DMS153 (cell line): ENCODE measurements at regions not wholly inside any gene's neighbourhood (a gene's known extent, or its start where the extent isn't known, plus 50 kb on each side); places are given as distances from the start of the nearest gene placed in this dataset.

Source experiments
- DNase-seq: peaks from one replicate; lab custom pipeline; 2025; lab: John Stamatoyannopoulos, UW

DNA sequence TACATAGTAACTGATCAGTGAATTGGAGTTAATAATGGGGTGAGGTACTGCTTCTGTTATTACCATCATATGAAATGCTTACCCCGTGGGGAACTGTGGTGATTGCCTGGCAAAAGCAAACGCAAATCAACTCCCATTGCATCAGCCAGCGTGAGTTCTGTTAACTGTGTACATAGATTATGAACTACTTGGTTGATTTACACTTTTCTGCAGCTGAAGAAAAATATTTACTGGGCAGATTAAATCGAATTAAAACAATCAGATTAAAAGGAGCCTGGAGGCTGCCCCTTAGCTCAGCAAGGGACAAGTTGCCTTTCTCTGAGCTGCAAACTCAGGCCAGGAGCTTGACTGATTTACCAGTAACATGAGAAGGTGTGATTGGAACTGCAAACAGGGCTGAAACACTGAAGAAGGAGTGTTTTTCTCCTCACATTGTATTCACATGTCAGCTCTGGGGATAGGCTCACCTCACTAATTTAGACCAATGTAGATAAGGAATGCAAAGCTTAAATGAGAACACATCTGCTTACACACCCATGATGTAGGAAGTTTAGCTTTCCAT is 220.1 kb downstream of the OSR1 start:
- peak; percentile 3 for DNase-seq

DNA sequence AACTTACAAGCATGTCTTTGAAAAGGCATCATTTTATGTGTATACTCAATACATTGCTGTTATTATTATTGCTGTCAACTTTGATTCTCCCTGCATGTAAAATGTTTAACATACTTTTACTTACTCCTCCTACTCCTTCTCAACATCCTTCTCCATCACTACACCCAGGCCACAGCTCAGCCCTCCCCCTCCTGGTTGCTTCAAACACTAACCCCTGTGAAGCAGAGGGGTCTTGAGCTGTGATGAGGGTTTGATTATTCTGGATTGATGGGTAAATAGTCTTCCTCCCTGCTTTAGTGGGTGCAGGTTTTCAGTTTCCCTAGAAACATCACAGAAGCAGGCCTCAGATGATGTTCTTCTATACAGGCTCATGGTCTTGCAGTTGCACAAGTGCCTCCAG is 221.0 kb downstream of the OSR1 start:
- no peak for DNase-seq

DNA sequence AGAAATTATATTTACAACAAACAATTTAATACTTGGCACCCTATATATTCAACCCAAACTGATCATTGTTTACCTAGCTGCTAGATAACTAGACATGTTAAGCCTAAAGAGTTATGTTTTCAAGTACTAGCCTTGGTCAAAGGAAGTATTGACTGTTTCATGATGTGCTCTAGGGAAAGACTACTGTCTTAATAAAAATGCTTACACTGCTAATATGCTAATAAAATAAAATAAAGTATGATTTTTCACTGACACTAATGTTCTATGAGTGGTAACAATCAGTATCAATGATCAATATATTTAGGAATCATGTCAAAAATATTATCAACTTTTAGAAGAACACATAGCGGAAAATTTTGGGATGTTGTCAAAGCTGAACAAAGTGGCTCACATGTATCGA is 225.5 kb downstream of the OSR1 start:
- DNase-seq, result no peak

DNA sequence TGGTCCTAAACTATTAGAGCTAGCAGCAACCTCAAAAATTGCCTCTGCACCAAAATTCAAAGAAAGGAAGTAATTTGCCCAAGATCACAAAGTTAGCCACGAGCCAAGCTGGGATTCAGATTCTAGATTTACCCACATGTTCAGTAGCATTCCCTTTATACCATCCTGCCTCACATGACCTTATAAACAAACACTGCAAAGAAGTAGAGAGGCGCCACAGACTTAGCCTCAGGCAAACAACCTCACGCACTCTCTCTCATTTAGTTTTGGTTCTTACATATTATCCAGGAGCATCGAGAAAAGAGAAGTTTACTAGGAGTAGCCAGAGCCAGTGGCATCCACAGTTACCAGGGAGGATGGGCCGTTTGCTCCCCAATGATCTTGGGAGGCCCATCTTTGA is 226.6 kb downstream of the OSR1 start:
- DNase-seq, result no peak

DNA sequence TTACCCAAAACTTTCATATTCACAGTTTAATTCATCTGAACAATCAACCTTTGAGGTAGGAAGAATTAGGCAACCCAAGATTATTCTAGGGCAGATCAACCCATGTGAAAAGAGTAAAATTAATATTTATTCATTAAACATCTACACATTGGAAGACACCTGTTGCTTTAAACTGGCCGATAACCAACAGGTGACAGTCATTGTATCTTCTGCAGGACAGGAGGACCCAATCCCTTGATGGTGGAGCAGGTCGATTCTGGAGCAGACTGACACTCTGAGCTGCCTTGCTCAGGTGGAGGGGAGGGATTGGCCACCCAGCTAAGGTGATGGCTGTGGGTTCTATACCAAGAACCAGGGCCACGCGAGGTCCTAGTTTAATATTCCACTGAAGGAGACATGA is 230.3 kb downstream of the OSR1 start:
- no peak for DNase-seq

DNA sequence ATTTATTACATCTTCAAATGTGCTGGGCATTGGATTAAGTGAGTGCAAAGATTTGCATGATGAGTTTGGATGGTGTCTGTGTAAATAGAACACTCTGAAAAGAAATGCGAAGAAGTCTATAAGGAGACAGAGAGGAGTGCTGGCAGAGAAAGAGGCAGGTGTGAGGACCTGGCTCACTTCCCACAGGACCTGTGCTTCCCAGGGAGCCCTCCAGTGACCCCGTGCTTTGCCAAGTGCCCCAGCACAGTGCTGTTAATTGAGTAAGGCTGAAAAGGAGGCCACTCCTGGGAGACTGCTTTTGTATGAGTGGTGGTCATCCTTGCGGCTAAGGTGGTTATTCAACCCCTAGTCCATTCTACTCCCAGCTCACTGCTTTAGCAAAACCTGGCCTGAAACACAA is 230.8 kb downstream of the OSR1 start:
- no peak for DNase-seq

DNA sequence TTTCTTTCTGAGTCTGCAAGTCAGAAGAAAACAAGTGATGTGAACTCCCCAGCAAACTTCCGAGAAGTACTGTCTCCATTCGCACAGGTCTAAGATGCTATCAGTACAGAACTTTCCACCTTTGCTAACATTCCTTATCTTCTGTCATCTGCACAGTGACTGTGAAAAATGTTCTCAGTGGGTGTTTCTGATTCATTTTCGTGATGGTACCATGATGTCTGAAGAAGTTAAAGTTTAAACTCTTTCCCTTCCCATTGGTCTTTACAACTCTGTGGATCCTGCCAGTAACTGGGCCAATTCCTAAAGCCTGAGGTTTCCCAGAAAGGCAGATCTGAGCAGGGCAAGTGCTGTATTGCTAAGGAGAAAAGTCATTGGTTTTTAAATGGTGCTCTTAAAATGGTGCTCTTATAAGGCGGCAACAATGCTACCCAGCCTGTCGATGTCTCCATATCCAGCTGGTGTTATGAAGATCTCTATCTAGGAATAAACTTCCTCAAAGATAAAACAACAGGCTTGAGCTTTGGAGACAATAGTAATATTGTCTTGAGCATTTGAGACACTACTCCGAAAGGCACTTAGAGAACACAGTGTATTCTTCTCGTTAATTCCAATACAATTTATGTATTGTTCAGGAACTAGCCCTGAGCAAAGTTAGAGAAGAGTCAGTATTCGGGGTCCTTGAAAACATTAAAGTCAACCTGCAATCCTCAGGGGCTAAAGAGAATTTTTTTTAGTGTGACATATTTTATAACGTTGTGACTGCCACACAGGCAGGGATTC is 232.3 kb downstream of the OSR1 start:
- DNase-seq, result no peak

DNA sequence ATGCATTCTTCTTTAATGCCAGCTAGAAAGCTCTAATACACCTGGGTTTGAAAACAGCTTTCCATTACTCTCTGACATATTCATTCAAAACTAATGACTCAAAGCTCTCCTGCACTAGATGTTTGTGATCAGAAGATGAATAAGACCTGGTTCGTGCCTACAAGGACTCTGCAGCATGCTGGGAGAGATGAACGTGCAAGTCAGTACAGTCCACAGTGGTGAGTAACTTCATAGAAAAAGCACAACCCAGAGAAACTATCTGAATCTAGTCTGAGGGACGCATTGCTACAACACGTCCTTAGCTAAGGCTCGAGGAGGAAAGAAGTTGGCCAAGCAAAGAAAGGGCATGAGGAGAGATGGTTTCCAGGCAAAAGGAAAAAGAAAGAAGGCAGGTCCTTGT is 234.3 kb downstream of the OSR1 start:
- no peak for DNase-seq

DNA sequence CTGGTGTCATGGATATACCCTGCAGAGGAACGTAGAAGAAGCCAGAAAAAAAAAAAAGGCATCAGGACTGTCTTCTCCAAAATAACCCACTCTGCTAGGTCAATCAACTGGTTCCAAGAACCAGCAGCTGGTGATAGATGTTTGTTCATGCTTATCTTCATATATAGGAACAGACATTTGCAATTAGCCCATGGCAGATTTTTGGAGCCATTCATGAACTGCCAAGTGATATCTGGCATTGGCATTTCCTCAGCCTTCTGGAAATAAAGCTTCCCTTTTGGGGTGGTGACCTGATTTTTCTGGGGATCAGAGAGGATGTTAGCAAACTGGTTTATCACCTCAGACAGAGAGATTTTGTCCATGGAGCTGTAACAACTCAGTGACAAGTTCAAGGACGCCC is 234.9 kb downstream of the OSR1 start:
- no peak for DNase-seq

DNA sequence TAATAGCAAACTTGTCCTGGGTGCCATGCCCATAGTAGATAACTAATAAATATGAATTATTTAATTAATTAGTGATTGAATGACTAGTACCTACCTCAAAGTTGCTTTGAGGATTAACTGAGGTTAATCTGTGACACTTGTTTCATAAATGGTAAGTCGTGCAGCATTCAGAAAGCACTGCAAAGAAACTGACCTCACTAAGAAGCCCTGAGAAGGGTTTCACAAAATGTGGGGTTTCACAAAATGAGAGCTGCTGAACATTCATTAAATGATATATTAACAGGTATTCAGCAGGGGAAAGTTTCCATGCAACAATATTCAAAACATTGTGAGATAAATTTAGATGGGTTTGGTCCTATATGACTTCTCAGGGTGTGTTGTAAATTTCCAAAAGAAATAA is 236.2 kb downstream of the OSR1 start:
- DNase-seq, result no peak

DNA sequence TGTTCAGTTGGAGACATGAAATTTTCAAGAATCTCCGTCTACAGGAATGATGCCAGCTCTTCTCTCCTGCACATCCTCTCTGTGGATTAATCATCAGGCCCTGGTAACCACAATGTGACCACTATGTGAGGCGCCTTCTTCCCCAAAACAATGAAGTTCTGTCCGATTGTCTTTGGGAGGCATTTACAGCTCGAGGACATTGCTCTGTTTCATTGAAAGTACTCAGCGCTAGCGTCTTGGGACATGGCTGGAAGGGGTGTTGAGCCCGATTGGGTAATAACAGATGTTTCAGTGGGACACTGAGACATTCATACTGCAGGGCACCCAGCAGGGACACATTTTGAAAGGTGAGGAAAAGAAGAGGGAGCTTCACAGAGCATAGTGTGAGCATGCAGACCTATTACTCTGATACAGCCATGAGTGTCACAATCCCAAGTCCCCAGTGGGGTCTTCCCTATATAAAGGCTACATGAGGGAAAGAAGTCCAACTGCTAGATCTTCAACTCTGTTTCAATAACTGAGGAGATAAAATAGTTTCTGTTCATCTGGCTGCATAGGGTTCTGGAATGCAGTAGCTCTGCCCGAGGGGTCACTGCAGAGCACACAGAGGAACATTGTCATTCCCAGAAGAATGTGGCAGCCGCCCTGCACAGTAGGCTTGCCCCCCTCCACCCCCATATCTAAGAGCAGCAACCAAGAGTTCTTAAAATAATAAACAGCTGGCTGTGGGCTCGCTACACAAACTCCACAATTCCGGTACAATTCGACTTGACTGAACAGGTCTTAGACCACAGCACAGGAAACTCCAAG is 237.3 kb downstream of the OSR1 start:
- DNase-seq, result no peak

DNA sequence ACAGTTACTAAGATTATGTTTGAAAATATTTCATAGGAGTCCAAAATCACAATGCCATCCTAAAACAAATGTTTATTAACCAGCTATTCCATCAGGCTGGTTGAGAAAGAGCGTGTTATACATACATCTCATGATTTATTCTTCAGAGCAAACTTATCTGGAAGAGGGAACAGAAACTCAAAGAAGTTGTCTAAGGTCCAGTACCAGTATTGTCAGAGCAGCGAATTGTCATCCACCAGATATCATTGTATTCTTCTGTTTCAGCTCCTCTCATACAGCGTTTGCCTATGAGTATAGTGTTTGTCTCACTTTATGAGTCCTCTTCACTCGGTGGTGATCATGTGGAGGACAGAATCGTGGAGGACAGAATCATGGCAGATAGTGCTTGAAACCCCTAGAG is 238.2 kb downstream of the OSR1 start:
- DNase-seq, result no peak

DNA sequence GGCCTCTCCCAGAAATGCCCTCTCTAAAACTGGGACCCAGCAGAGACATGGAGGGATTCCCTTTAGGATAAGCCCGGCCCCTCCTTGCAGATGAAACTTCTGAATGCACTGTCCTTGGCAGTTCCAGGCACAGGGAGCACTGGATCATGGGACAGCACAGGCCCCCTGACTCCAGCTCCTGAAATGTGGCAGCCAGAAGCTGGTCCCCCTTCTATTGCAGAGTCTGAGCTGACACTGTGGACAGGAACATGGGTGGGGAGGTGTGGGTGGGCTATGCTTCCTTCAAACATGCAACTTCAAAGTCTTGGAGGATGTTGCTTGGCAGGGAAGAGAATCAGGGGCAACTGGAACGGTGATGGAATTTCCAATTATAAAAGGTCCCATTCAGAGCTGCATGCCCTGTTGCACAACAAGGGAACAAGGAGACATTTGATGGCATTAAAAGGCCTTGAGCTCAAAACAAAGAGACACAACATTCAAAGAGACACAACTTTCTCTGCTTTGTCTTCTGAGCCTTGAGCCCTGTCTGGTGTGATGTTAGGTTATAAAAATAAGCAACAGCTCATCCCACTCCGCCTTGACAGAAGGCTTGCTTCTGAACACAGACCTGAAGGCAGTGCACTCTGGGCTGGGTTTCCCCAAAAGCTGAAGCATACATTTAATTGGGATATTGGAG is 239.0 kb downstream of the OSR1 start:
- no peak for DNase-seq

DNA sequence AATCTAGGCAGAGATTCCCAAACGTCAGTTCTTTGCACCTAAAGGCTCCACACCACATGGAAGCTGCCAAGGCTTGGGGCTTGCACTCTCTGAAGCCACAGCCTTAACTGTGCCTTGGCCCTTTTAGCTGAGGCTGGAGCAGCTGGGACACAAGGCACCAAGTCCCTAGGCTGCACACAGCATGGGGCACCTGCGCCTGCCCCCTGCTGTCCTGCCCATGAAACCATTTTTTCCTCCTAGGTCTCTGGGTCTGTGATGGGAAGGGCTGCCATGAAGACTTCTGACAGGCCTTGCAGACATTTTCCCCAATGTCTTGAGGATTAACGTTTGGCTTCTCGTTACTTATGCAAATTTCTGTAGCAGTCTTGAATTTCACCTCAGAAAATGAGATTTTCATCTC is 241.5 kb downstream of the OSR1 start:
- no peak for DNase-seq

DNA sequence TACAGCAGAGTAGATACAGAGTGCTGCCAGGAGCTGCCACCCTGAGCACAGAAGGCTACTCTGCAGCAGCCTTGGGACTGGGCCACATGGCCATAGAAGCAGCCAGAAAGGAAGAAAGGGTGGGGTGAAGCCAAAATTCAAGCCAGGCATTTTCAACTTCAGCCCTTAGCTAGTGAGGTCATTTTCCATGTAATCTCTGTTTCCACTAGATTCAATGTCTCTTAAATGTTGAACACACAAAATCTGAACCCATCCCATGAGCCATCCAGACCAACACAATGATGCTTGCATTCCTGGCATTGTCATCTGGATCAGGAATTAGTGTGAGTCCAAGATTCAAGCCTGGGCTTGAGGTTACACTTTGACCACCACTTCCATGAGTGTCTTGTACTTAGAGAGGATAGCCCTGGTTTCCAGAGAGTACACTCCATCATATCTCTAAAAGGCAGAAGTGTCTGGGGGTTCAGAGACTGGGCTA is 243.6 kb downstream of the OSR1 start:
- DNase-seq, result no peak

DNA sequence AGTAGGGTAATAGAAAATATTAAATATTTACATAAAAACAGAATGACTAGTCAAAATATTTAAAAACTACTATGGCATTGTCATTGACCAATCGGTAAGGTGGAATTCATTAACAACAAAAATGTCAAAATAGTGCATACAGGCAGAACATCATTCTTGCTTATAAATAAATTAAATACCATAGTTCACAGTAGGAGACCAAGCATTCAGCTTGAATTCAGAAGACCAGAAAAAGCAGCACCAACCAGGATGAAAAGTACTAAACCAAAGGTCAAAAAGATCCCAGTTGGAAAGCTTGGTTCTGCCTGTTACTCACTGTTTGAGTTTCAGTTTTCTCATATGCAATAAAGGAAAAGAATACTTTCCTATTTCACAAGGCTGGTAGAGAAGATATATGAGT is 244.3 kb downstream of the OSR1 start:
- no peak for DNase-seq

DNA sequence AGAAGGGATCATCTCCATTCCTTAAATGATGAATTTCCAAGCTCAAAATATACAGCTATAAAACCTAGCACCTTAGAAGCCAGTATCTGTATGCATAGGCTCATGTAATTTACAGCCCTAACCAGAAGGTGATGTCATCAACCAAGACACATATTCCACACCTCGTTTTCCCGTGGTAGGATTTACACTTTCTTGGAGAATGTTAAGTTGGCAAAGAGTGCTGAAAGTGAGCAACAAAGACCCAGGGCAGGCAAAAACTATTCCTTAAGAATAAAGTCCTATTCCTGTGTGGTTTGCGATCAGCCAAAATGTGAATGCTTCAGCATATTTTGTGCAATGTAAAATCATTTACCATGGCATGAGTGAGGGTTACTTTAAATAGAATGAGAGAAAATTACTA is 247.1 kb downstream of the OSR1 start:
- DNase-seq, result no peak

DNA sequence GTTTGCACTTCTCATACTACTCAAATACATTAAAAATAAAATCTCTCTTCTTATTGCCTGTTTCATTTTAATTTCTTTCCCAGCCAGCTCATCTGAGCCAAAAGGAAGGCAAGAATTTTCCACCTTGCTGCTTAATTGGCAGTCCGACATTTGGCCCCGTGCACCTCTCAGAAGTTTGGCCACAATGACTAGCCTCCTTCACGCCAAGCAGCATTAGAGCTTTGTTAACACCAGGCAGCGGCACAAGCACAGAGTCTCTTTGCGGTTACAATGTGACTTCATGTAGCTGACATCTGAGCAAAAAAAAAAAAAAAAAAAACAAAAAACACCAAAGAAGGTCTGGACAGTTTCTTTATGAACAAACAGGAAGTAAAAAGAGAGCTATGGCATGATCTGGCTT is 248.9 kb downstream of the OSR1 start:
- DNase-seq, result no peak

DNA sequence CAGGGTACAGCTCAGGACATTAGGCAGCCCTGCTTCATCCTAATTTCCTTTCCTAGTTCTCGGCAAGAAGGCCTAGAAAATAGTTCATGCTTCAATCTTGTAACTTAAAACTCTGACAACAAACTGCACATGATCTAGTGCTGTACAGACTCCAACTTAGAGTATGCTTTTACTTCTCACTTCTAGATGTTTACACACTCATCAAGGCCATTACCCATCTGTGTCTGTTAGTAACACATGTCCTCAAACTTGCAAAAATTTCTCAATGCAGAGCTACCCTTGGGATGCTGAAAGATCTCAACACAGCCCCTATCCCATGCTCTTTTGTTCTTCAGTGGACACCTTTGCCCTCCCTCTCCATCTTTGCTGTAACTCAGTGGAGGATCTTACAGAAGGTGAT is 252.0 kb downstream of the OSR1 start:
- DNase-seq, result no peak

DNA sequence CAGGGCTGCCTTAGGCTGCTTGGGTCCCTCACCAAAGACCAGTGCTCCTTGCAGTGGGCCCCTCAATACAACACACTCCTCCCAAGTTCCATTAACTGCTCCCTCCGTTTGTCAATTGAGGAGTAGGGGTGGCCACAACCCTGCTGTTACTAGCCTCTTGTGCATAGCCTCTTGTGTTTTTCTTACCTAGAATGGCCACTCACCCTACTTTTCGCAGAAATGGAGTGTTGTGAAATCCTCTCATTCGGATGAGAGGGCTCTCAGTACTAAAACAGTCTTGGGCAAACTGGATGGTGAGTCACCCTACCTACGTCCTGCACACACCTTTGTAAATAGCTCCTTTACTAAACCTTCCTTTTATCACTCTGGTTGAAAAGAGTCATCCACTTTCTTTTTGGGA is 253.9 kb downstream of the OSR1 start:
- DNase-seq, result no peak

DNA sequence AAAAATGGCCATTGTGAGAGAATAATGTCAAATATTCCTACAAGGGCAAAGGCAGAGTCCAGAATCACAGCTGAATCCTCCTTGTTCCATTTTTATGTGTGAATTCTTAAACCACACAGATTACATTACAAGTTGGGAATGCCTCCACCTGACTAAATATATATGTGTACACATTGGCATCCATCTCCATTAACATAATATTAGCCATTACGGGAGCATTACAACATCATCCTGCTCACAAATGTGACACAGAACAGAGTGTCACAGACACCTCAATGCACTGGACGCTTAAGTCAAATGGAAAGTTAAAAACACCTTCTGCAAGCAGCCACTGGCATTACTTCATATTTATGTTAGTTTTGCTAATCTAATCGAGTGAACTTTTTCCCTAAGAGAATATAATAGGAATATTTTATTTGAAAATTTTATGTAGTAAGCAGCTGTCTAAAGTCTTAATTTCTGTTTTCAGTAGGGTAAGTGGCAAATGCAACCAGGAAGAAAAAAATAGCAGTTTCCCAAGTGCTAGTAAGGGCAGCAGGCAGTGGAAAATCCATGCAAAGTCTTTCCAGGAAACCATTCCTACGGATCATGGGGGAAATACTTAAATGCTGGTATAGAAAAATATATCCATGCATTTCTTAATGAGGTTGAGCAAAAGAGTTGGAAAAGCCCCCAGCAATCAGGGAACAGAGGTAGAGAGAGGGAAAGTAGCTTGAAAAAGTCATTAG is 255.6 kb downstream of the OSR1 start:
- DNase-seq, result no peak

DNA sequence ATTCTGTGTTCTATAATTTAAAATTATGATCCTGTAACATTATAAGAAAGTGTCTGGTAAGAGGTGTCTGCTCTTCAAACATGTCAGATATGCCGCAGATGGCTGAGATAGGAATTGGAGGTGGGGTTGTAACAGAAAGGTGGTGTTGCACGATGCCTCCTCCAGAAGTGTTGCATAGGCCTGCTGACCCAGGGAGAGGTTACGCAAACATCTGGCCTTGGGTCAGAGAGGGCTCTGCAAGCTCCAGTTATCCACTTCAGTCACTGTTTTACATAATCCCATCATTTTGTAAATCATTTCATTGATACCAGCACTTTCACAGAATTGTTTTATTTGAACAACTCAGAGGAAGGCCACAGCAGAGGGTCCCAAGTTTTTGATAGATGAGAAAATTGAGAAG is 256.5 kb downstream of the OSR1 start:
- DNase-seq, result no peak
